MCF 10A (cell line): ENCODE measurements at regions not wholly inside any gene's neighbourhood (a gene's known extent, or its start where the extent isn't known, plus 50 kb on each side); places are given as distances from the start of the nearest gene placed in this dataset.

Experiments used
- BruUV-seq: library from RNA; stranded (reverse); fragments of 400-500 nt; replicated peaks from 2 replicates; lab custom pipeline; 2021; lab: Mats Ljungman, UMichigan
- CTCF ChIA-PET: fragments of 300-600 bp; sonication (Branson Sonifier 250); formaldehyde crosslinking; extraction: SDS; loops from one replicate; lab custom pipeline; 2021; ENCODE audit warnings: antibody characterized with exemption, inconsistent platforms; lab: Yijun Ruan, JAX
- POLR2A ChIA-PET: fragments of 300-600, 350-650 bp; sonication (Branson Sonifier 250); formaldehyde crosslinking; extraction: SDS; loops from one replicate; lab custom pipeline; 2020; ENCODE audit warnings: antibody characterized with exemption, inconsistent platforms; lab: Yijun Ruan, JAX
- DNase-seq: peaks from one replicate; pipeline ENCODE4 v3.0.0-alpha.2; 2018; ENCODE audit not compliant: unreplicated experiment
- H3K27ac Mint-ChIP-seq: one replicate; pipeline ENCODE4 v1.8.0; 2022; ENCODE audit warnings: mild to moderate bottlenecking, low read depth, mixed read lengths; ENCODE audit not compliant: unreplicated experiment
- H3K27me3 Mint-ChIP-seq: one replicate; pipeline ENCODE4 v1.8.0; 2022; ENCODE audit warnings: mixed read lengths; ENCODE audit not compliant: insufficient read depth, unreplicated experiment
- H3K36me3 Mint-ChIP-seq: one replicate; pipeline ENCODE4 v1.8.0; 2022; ENCODE audit warnings: mild to moderate bottlenecking, moderate library complexity, mixed read lengths; ENCODE audit not compliant: insufficient read depth, unreplicated experiment
- H3K4me1 Mint-ChIP-seq: one replicate; pipeline ENCODE4 v1.8.0; 2022; ENCODE audit warnings: mixed read lengths; ENCODE audit not compliant: insufficient read depth, unreplicated experiment
- H3K4me3 Mint-ChIP-seq: one replicate; pipeline ENCODE4 v1.8.0; 2022; ENCODE audit warnings: mild to moderate bottlenecking, moderate library complexity, mixed read lengths; ENCODE audit not compliant: unreplicated experiment
- H3K9me3 Mint-ChIP-seq: one replicate; pipeline ENCODE4 v1.8.0; 2022; ENCODE audit warnings: mixed read lengths; ENCODE audit not compliant: unreplicated experiment
- CTCF ChIP-seq: fragments of 200-600 bp; IDR thresholded peaks from one replicate; pipeline ENCODE4 v1.8.0; 2022; ENCODE audit warnings: antibody characterized with exemption, mild to moderate bottlenecking; ENCODE audit not compliant: unreplicated experiment
- intact Hi-C: fragments of 100-400 bp; cut with micrococcal nuclease; formaldehyde crosslinking; loops from 2 replicates; pipeline ENCODE4 v1.14.1; 2022

- intact Hi-C loops = no loop called here
- no peaks in the 10 kb centered on the region for H3K9me3 Mint-ChIP-seq
- ChIA-PET CTCF (no interaction called here), POLR2A (no interaction called here)
- BruUV-seq = no TSS peak
- no peak overlapping the region for H3K27ac Mint-ChIP-seq
- no peaks in the 10 kb centered on the region for H3K36me3 Mint-ChIP-seq
- peaks cover 13% of the 10 kb centered on the region for H3K27me3 Mint-ChIP-seq
- peaks cover 6% of the 10 kb centered on the region for H3K4me1 Mint-ChIP-seq
- DNase-seq = no peak
- H3K4me3 Mint-ChIP-seq = no peak overlapping the region
- no peak for TF ChIP-seq CTCF
Measured at GRCh38 chr11:69959461-69959860, 118.7 kb upstream of the ANO1 start.

- no peak overlapping the region for H3K27ac Mint-ChIP-seq
Measured at GRCh38 chr11:69961738-69962137, 116.4 kb upstream of the ANO1 start.

GRCh38 chr11:69962152-69962551 is 116.0 kb upstream of the ANO1 start:
- H3K27ac Mint-ChIP-seq = no peak overlapping the region
- no TSS peak for BruUV-seq
- H3K36me3 Mint-ChIP-seq = no peaks in the 10 kb centered on the region
- peaks cover 13% of the 10 kb centered on the region for H3K27me3 Mint-ChIP-seq
- CTCF ChIA-PET = interaction anchor here (0.5 kb wide), 1 partner anchor 61 kb away, joined by 5 read pairs; no protein-coding TSS in a partner anchor
- H3K4me3 Mint-ChIP-seq = no peak overlapping the region
- POLR2A ChIA-PET = no interaction called here
- no peaks in the 10 kb centered on the region for H3K4me1 Mint-ChIP-seq
- peak; percentile 50 for DNase-seq
- intact Hi-C loops = no loop called here
- TF ChIP-seq CTCF = no peak
- no peaks in the 10 kb centered on the region for H3K9me3 Mint-ChIP-seq

More at GRCh38 chr11:69961738-69962137, 116.4 kb upstream of the ANO1 start:
- no peak for DNase-seq
- no peaks in the 10 kb centered on the region for H3K9me3 Mint-ChIP-seq
- no peak for TF ChIP-seq CTCF
- CTCF ChIA-PET = interaction anchor here (0.5 kb wide), 1 partner anchor 60 kb away, joined by 5 read pairs; no protein-coding TSS in a partner anchor
- H3K27me3 Mint-ChIP-seq = peaks cover 13% of the 10 kb centered on the region
- H3K36me3 Mint-ChIP-seq = no peaks in the 10 kb centered on the region
- intact Hi-C loops = no loop called here
- no TSS peak for BruUV-seq
- POLR2A ChIA-PET = no interaction called here
- H3K4me1 Mint-ChIP-seq = no peaks in the 10 kb centered on the region
- H3K4me3 Mint-ChIP-seq = no peak overlapping the region

GRCh38 chr11:69963533-69964246 is 114.4 kb upstream of the ANO1 start:
- CTCF ChIA-PET = interaction anchor here (0.6 kb wide), 1 partner anchor 233 kb away, joined by 4 read pairs; no protein-coding TSS in a partner anchor
- Mint-ChIP-seq H3K4me3 (no peak overlapping the region), H3K27me3 (peaks cover 13% of the 10 kb centered on the region), H3K9me3 (no peaks in the 10 kb centered on the region), H3K36me3 (no peaks in the 10 kb centered on the region), H3K4me1 (no peaks in the 10 kb centered on the region), H3K27ac (no peak overlapping the region)
- intact Hi-C loops = no loop called here
- TF ChIP-seq CTCF = no peak
- BruUV-seq = no TSS peak
- no peak for DNase-seq
- POLR2A ChIA-PET = no interaction called here
